ENCODE measurements at regions not wholly inside any gene's neighbourhood (a gene's known extent, or its start where the extent isn't known, plus 50 kb on each side); places are given as distances from the start of the nearest gene placed in this dataset.

DNA sequence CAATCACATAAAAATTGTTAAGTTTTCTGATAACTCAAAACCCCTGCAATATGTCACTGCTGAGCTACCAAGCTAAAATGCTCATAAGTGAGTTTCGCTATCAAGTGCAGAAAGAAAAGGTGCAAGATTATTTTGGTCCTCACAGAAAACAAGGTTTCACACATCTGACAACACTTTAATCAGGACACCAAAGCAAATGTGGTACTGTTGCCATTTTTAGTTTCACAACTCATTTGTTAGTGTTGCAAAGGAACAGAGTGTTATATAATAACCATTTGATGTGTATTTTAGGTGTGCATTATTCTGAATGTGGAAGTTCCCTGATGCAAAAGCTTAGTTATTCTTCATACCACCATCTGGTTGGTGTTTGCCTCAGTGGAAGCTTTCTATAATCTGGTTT lies 956.2 kb downstream of the DSC3 start:
- TF ChIP-seq, protein P1, sequence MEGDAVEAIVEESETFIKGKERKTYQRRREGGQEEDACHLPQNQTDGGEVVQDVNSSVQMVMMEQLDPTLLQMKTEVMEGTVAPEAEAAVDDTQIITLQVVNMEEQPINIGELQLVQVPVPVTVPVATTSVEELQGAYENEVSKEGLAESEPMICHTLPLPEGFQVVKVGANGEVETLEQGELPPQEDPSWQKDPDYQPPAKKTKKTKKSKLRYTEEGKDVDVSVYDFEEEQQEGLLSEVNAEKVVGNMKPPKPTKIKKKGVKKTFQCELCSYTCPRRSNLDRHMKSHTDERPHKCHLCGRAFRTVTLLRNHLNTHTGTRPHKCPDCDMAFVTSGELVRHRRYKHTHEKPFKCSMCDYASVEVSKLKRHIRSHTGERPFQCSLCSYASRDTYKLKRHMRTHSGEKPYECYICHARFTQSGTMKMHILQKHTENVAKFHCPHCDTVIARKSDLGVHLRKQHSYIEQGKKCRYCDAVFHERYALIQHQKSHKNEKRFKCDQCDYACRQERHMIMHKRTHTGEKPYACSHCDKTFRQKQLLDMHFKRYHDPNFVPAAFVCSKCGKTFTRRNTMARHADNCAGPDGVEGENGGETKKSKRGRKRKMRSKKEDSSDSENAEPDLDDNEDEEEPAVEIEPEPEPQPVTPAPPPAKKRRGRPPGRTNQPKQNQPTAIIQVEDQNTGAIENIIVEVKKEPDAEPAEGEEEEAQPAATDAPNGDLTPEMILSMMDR (IDR thresholded peaks at IDR 0.05), result no peak
- Histone ChIP-seq H3K9me3 (peaks cover 0 to 5% (median 0%) of the 10 kb centered on the region in 3 donors), H3K4me1 (no peaks in the 10 kb centered on the region), H3K4me3 (no peak overlapping the region), H3K27me3 (no peaks in the 10 kb centered on the region), H3K36me3 (no peaks in the 10 kb centered on the region), H3K27ac (no peak overlapping the region)
- intact Hi-C loops (cut with DNase I; ENCODE audit: low total_unique reads), result no loop called here
- DNase-seq, result no peak

DNA sequence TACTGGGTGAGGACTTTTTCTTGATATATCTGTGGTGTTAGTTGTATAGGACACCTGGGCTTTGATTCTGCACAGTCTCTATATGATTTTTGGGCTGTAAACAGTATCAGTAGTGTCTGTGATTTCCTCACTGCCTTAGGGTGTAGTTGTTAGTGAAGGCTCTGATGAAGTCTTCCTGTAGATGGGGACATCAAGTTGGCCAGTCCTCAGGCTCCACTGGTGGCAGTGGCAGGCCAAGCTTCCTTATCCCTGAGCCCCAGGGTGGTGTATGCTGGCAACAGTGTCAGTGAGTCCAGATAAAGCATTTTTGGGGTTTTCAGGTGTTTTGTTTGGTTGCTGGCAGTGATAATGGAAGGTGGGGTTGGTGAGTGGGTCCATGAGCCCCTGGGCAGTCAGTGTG lies 961.4 kb downstream of the DSC3 start:
- H3K4me3 ChIP-seq, result no peak overlapping the region
- TF ChIP-seq, protein P1 (IDR thresholded peaks at IDR 0.05), result no peak
- DNase-seq, result no peak

DNA sequence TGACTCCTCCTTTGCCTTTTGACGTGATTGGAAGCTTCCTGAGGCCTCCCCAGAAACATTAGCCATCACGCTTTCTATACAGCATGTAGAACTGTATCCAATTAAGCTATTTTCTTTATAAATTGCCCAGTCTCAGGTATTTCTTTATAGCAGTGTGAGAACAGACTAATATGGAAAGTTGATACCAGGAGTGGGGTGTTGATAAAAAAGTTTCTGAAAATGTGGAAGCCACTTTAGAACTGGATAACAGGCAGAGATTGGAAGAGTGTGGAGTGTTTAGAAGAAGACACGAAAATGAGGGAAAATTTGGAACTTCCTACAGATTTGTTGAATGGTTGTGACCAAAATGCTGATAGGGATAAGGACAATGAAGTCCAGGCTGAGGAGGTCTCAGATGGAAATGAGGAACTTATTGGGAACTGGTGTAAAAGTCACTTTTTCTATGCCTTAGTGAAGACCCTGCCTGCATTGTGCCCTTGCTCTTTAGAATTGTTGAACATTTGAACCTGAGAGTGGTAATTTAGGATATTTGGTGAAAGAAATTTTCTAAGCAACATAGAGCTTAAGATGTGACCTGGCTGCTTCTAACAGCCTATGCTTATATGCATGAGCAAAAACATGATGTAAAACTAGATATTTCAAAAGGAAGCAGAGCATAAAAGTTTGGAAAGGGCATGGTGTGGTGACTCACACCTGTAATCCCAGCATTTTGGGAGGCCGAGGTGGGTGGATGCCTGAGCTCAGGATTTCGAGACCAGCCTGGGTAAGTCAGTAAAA lies 969.7 kb downstream of the DSC3 start:
- Histone ChIP-seq H3K27me3 (no peaks in the 10 kb centered on the region), H3K4me1 (no peaks in the 10 kb centered on the region), H3K36me3 (no peaks in the 10 kb centered on the region), H3K27ac (no peak overlapping the region), H3K4me3 (no peak overlapping the region), H3K9me3 (peaks cover 0 to 18% (median 16%) of the 10 kb centered on the region in 3 donors)
- DNase-seq, result no peak
- TF ChIP-seq, protein P1 (IDR thresholded peaks at IDR 0.05), result no peak
- intact Hi-C loops (cut with DNase I; ENCODE audit: low total_unique reads), result no loop called here

More for the DNA sequence above, 961.4 kb downstream of the DSC3 start:
- no peak overlapping the region for H3K27ac ChIP-seq
- intact Hi-C loops (cut with DNase I; ENCODE audit: low total_unique reads), result no loop called here
- H3K36me3 ChIP-seq, result no peaks in the 10 kb centered on the region
- H3K27me3 ChIP-seq, result no peaks in the 10 kb centered on the region
- H3K4me1 ChIP-seq, result no peaks in the 10 kb centered on the region
- peaks cover 0 to 7% (median 0%) of the 10 kb centered on the region in 3 donors for H3K9me3 ChIP-seq

DNA sequence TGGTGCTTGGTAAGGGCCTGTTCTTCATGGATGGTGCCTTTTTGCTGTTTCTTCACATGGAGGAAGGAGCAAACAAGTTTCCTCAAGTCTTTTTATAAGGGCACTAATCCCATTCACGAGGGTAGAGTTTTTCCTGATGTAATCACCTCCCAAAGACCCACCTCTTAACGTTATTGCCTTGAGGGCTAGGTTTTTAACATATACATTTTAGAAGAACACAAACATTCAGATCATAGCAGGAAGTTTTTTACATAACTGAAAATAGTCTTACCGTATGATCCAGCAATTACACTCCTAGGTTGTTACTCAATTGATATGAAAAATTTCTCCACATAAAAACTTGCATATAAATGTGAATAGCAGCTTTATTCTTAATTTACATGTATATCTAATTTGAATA lies 976.3 kb downstream of the DSC3 start:
- TF ChIP-seq, protein P1 (IDR thresholded peaks at IDR 0.05), result no peak
- intact Hi-C loops (cut with DNase I; ENCODE audit: low total_unique reads), result no loop called here
- Histone ChIP-seq H3K4me1 (no peaks in the 10 kb centered on the region), H3K27ac (no peak overlapping the region), H3K4me3 (no peak overlapping the region), H3K36me3 (no peaks in the 10 kb centered on the region), H3K27me3 (no peaks in the 10 kb centered on the region), H3K9me3 (peaks cover 0 to 6% (median 0%) of the 10 kb centered on the region in 3 donors)
- DNase-seq, result no peak

DNA sequence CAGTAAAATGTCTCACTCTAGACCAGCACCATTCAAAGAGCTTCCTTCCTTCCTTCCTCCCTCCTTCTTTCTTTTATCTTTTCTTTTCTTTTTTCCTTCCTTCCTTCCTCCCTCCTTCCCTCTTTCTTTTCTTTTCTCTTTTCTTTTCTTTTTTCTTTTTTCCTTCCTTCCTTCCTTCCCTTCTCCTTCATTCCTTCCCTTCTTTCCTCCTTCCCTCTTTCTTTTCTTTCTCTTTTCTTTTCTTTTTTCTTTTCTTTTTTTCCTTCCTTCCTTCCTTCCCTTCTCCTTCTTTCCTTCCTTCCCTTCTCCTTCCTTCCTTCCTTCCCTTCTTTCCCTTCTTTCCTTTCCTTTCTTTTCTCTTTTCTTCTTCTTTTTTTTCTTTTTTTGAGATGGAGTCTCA lies 985.1 kb downstream of the DSC3 start:
- intact Hi-C loops (cut with DNase I; ENCODE audit: low total_unique reads), result no loop called here
- no peaks in the 10 kb centered on the region for H3K27me3 ChIP-seq
- H3K9me3 ChIP-seq, result no peaks in the 10 kb centered on the region
- H3K27ac ChIP-seq, result no peak overlapping the region
- DNase-seq, result no peak
- TF ChIP-seq, protein P1 (IDR thresholded peaks at IDR 0.05), result no peak
- no peaks in the 10 kb centered on the region for H3K36me3 ChIP-seq
- no peak overlapping the region for H3K4me3 ChIP-seq
- H3K4me1 ChIP-seq, result no peaks in the 10 kb centered on the region

Measured in tibial artery (tissue), 4 donors.